ENCODE measurements at regions not wholly inside any gene's neighbourhood (a gene's known extent, or its start where the extent isn't known, plus 50 kb on each side); places are given as distances from the start of the nearest gene placed in this dataset.
A peak's percentile ranks its signal among the peaks of the same experiment; 100 is the strongest.

DNA sequence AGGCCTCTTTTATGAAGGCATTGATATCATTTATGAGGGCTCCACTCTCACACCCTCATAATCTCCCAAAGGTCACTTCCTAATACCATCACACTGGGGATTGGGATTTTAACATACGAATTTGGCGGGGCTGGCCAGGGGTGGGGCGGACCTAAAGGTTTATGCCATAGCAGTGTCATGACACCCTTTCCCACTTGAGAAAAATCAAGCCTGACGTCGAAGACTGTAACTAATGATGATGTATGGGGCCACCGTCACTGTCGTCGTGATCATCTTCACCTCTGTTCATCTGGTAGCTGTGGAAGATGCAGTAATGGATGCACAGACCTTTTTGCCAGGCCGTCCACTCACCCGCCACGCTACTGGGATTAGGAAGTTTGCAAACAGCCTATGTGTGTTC, 912.1 kb downstream of the TBC1D22A start:
- no peak for DNase-seq

GRCh38 chr22:47673557-47673956, 911.1 kb downstream of the TBC1D22A start:
- no peak for DNase-seq

DNA sequence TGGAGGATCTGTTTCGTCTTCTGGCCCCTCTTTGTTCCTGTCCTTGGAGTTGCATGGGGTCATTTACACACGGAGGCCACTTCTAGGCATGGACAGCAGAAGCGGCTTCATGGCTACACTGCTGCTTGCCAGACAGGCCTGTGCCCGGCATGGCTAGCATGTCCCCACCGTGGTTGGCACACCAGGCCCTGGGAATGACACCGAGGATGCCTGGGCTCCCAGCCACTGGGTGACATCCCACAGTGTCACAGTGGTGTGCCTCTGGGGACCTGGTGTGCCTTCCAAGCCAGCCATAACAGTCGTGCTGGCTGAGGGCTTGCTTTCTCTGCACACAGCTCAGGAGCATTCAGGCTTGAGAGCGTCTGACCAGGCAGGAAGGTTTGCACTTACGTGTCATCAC, 910.1 kb downstream of the TBC1D22A start:
- no peak for DNase-seq

GRCh38 chr22:47665151-47665550, 902.7 kb downstream of the TBC1D22A start:
- DNase-seq, result no peak

- no peak for DNase-seq
Measured at GRCh38 chr22:47663615-47664605, 901.5 kb downstream of the TBC1D22A start.

DNA sequence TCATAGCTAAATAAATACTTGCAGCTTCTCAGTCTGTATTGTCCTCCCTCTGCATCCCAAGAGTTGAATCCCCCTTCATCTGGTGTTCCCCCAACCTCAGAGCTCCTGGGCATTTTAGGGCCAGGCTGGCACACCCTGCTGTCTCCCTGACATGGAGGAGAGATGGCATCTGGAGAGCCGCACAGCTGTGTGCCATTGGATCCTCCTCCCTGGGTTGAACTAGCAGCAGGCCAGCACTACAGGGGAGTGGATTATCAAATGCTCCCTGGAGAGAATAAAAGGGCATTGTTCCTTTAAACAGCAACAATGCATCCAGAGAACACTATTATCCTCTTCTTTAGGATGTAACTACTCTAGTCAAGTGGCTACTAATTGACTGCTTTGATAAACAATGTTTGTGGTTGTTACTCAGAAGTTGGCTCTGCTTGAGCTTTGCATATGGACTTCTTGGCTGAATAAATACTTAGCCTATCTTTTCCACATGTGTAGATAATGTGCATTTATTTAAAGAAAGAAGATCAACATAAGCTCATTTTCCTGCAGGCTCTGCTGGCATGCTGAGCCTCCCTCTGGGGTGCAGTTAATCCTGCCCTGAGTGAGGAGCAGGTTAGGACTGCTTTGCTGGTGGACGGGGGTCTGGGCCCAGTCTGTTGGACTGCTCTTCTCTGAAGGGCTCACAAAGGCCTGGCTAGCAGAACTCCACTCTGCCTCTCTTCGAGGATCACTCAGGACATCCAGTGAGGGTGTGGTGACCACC, 897.2 kb downstream of the TBC1D22A start:
- no peak for DNase-seq

GRCh38 chr22:47658182-47658581, 895.7 kb downstream of the TBC1D22A start:
- DNase-seq, result no peak

GRCh38 chr22:47657224-47657623, 894.8 kb downstream of the TBC1D22A start:
- no peak for DNase-seq

- DNase-seq, result no peak
Measured at GRCh38 chr22:47656806-47657205, 894.4 kb downstream of the TBC1D22A start.

DNA sequence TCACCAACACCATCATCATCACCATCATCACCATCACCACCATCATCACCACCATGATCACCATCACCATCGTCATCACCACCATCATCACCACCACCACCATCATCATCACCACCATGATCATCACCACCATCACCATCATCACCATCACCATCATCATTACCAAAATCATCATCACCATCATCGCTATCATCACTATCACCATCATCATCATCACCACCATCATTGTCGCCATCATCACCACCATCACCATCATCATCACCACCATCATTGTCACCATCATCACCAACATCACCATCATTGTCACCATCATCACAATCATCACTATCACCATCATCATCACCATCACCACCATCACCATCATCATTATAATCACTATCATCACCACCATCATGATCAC, 893.5 kb downstream of the TBC1D22A start:
- DNase-seq, result no peak

DNA sequence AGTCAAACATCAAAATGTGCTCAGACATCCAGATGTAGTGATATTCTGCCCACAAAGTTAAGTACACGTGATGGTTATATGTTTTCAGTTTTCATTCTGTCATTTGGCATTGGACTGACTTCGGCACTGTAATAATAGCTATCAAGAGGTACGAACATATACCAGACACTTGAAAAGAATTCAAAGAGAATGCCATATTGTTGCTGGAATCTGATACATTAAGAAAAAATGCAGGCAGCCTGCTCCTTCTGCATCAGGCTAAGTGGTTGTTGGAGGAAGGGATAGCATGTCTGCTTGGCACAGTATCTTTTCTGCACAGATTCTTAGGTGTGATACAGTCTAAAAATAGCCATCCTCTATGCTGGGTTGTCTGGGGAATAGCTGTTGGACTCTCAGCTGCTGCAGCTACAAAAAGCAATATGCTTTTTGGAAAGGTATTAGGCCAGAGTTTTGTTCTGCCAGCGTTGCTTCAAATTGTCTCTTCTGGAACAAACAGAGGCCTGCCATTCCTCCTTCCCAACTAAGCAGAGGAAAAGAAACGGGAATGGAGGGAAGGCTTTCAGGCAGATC, 892.6 kb downstream of the TBC1D22A start:
- no peak for DNase-seq

- no peak for DNase-seq
Measured at GRCh38 chr22:47653921-47654320, 891.5 kb downstream of the TBC1D22A start.

- DNase-seq, result no peak
Measured at GRCh38 chr22:47651216-47651987, 889.0 kb downstream of the TBC1D22A start.

DNA sequence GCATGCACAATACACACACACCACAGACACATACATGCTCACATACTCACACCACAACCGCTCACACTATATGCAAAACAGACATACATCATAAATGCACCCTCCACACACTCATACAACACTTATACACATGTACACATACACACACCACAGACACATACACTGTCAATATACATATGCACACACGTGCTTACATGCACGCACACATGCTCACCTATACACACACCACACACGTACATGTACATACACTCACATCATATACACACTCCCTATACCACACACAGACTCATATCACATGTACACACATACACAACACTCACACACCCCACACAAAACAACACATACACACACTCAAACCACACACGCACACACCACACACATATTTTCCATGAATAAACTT, 885.3 kb downstream of the TBC1D22A start:
- no peak for DNase-seq

DNA sequence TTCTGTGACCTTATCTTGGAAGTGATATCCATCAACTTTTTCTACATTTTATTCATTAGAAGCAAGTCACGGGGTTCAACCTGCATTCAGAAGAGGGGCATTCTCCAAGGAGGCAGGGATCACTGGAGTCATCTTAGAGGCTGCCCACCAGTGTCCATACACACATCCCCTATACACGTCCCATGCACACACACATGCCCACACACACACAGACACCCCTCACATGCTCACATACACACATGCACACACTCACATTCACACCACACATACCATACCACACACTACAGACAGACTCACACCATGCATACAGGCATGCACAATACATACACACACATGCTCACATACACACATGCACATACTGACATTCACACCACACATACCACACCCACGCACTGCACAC, 884.7 kb downstream of the TBC1D22A start:
- no peak for DNase-seq

DNA sequence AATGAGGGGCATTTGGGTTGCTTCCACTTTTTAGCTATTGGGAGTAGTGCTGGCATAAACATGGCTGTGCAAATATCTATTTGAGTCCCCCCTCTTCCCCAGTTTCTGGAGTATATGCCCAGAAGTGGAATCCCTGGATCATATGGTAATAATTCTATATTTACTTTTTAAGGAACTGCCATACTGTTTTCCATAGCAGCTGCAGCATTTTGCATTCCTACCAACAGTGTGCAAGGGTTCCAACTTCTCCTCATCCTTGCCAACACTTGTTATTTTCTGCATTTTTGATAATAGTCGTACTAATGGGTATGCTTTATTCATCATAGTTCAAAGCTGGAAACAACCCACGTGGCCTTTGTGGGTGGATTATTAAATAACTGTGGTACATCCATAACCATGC, 883.5 kb downstream of the TBC1D22A start:
- no peak for DNase-seq

GRCh38 chr22:47645450-47645914, 883.0 kb downstream of the TBC1D22A start:
- DNase-seq, result no peak

DNA sequence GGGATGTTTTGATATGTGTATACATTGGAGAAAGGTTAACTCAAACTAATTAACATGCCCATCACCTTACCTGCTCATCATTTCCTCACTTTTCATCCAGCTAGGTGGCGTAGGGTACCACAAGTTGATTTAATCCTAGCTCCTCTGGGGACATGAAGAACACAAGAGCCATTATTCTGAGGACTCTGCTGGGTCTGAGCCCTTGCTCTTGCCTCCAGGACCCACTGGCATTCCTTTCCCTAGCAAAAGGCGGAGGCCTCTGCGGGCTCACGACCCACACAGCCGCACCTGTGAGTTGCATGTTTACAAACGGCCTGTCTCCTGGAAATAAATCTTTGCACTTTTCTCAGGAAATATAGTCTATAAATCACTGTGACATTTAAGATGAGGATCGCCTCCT, 871.9 kb downstream of the TBC1D22A start:
- DNase-seq, result no peak

DNA sequence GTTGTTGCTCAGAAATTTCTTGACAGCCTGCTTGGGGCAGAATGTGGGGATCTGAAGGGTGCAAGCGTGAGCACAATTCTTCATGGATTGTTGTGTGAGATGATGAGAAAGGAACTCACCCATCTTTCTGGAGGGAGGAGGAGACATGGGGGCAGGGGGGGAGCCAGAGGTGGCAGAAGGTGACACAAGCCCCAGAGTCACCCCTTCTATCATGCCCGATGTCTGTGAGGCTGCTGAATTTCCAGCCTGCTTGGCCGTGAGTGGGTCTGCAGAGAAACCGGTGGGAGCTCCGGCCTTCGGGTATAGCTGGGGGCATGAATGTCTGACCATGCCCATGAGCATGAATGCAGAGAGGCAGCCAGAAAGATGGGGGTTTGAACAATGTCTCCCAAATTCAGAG, 870.7 kb downstream of the TBC1D22A start:
- no peak for DNase-seq

- no peak for DNase-seq
Measured at GRCh38 chr22:47632701-47633100, 870.3 kb downstream of the TBC1D22A start.

- DNase-seq, result peak; percentile 76
Measured at GRCh38 chr22:47631571-47632102, 869.2 kb downstream of the TBC1D22A start.

DNA sequence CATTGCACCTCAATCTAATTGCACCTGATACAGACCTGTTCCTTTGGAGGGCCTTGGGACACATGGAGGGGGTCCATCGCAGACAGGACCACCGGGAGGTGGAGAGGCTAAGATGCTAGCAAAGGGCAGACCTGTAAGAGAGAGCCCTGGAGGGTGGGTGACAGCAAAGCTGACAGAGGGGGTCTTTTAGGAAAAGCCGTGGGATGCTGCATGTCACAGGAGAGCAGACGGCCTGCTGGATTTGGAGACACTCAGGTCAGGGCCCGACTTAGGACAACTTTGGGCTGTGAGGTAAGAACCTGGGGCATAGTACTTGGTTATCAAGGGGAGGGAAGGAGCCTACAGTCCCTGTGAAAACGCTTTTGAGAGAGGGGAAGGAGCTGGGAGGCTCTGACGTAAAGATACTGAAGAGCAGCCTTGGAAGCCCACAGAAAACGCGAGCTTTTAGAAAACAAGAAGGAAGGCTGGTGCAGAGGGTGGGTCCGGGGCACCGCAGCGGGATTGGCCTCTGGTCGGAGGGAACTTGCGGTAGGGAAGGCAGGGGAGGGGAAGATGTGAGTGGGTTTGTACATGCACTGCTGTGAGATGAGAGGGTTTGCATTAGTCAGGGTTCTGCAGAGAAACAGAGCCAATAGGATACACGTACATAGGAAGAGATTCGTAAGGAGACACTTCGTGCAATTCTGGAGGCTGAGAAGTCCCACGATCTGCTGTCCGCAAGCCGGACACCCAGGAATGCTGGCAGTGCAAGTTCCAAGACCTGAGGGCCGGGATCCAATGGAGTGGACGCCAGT, 868.5 kb downstream of the TBC1D22A start:
- DNase-seq, result no peak

Data from NCI-H1048 (cell line).